ENCODE measurements at regions not wholly inside any gene's neighbourhood (a gene's known extent, or its start where the extent isn't known, plus 50 kb on each side); places are given as distances from the start of the nearest gene placed in this dataset.
A peak's percentile ranks its signal among the peaks of the same experiment; 100 is the strongest.

DNA sequence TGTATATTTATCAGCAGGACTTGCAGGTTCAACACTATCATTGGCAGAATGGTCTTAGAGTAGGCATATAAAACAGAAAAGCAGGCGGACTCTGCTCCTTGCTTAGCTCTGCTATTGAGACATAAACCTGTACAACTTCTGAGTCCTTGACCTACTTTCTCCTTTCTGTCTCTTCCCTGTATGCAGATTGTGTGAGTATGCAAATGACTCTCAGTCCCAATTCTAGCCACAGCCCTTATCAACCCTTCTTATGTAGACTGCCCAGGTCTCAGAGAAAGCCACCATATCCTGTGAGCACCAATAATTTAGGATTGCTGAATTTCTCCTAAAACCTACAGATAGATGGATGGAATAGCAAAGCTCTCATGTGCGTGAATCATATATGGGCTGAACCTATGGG is 367.6 kb upstream of the DDI1 start:
- DNase-seq: no peak

DNA sequence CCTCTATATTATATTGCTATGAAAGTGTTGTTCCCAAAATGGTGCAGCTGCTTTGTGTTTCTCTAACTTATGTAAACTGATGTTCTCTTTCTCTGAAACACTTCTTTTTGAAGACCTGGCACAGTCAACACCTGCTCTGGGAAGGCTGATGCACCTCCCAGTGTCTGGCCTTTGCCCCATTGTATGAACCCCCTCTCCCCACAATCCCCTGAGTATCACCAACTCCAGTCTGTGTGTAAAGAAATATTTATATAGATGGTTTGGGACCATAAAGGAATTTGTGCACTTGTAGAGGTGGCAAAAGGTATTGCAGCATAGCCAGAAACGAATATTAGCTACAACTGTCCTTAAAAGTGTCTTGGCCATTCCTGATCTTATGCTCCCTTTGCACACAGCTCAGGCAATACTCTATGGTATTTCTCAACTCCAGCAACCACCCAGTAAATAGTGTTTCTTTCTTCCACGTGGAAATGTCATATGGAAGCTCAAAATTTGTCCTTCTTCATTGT is 365.2 kb upstream of the DDI1 start:
- no peak for DNase-seq

DNA sequence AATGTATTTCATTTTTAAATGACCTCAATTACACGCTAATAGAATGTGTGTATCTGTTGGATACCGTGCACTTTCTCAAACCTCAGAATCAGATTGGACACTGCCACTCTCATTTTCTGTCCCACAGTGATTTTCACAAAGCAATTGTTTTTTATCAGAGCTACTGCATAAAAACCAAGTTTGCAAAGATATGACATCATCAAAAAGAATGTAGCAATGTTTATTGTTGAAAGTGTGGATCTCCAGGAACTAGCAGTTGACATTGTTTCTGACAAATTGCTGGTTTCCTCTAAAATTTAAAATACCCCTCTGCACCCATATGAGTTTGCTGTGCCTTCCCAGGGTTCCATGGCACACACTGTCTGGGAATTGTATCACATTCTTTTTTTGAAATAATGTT is 362.7 kb upstream of the DDI1 start:
- DNase-seq: no peak

DNA sequence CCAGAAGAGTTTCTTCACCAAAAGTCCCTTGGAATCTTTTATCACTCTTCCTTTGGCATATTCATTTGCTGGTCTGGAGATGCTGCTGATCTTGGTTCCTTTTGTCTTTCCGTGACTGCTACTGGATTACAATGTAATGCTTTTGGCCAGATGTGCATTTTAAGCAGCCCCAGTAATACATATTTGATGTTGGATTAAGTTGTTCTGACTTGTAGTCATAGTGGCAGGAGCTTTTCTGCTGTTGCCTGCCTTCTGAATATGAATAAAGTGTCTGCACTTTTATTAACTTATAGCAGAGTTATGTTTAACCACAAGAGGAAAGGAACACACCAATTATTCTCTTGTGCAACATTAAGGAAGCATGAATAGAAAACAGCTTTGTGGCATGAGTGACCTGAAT is 360.0 kb upstream of the DDI1 start:
- no peak for DNase-seq

DNA sequence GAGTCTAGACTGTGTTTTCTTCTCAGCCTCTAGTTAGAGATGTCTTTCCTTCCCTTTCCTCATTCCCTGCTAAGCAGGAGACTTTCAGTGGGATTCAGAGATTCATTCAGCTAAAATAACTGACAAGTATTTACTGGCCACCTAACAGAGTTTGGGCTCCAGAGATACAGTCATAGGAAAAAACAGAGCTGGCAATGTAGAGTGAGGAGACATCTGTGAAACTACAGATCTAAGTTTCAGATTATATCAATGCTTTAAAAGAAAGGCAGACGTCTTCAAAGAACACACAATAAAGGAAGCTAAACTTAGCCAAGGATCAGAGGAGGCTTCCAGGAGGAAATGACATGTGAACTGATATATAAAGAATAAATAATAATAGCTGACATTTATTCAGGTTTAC is 355.6 kb upstream of the DDI1 start:
- no peak for DNase-seq

DNA sequence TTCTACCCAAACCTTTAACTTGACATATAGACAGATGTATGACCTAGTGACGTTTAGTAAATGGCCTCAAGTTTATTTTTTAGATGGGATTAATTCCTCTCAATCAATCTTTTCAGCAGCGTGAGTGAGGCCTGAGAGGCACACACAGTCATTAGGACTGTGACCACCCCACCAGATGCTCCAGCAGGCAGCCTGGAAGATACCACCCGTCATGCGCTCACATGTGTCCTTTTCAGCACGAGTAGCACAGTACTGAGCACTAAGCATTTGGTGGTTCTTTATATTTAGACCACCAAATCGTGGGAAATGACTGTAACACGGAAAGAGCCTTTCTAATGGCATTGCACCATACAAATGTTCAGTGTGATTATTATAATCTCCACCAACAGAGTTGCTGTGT is 354.6 kb upstream of the DDI1 start:
- DNase-seq: no peak

DNA sequence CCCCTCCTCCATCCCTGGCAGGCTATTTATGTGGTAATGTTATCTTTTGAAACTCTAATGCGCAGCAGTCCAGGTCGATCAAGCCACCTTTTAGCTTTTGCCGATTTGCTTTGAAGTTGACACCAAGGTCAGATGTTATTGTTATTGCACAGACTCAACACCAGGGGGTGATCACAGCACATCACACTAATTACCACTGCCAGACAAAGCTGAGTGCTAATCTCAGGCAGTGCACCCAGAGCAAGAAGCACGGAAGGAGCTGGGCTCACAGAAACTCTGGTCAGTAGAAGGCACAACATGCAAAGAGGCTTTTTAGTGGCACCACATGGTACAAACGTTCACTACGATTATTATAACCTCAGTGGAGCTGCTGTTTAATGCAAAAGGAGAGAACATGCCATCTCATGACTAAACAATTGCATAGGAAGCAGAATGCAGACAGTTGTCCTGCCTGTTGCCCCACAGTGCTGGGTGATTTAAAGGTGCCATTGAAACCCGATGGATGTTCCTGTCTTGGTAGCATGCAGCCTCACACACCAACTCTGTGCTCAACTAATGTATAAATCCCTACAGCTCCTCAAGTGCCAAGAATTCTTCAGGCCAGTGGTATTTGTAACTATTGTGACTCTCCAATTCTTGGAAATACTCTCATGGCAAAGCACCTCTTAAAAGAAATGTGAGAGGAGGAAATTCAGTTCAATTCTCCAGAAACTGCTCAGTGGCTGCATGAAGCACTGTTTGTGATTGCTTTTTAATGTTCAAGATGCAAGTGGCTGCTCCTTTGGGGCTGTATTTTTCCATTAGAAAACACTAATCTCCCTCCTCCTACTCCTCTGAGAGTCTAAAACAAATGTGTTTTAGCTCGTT is 353.9 kb upstream of the DDI1 start:
- peak; percentile 47 for DNase-seq

DNA sequence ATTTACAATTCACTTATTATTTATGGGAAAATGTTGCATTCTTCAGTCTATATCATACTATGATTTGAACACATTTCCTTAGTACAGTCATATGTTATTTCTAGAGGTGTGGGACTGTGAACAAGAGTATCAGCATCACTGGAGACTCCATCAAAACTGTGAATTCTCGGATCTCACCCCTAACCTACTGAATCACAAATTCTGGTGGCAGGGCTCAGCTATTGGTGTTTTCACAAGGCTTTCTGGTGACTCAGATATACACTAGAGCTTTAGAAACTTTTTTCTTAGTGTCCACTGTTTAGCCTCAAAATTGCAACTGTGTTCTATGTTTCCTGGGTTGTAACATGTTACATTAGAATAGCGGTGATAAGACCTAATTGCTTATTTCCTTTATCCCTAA is 352.9 kb upstream of the DDI1 start:
- DNase-seq: no peak

DNA sequence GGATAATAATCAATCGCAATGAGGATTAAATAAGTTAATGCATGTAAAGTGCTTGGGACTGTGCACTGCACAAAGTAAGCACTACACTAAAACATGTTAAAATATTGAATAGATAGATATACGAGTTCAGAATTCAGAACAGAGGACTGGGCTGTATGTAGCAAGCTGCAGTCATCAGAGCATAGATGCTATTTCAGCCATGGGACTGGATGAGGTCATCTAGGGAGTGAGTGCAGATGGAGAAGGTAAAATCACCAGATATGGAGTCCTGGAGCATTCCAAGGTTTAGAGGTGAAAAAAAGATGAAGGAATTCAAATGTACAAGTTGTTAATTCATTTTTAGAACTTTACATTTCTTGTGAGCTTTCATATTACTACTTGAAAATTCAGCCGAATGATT is 347.5 kb upstream of the DDI1 start:
- no peak for DNase-seq

DNA sequence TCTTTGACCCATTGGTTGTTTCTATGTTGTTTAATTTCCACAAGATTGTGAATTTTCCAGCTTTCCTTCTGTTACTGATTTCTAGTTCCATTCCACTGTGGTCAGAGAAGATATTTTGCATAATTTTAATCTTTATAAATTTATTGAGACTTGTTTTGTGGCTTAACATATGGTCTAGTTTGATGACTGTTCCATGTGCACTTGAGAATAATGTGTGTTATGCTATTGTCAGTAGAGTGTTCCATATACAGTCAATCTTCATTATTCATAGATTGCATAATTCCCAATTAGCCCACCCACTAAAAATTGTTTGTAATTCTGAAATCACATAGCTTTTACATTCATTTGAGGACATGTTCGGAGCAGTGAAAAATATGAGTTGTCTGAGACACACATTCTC is 346.1 kb upstream of the DDI1 start:
- DNase-seq: no peak

DNA sequence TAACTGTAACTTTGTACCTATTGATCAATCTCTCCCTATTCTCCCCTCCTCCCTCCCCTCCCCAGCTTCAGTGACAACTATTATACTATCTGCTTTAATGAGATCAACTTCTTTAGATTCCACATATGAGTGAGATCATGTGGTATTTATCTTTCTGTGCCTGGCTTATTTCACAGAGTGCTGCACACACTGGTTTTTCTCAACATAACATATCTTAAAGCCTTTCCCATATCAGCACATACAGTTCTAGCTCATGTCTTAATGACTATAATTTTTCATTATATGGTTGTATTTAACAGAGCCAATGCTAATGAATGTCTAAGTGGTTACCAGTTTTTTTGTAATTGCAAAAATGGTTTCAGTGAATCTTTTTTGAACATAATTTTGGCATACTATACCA is 340.3 kb upstream of the DDI1 start:
- DNase-seq: no peak

DNA sequence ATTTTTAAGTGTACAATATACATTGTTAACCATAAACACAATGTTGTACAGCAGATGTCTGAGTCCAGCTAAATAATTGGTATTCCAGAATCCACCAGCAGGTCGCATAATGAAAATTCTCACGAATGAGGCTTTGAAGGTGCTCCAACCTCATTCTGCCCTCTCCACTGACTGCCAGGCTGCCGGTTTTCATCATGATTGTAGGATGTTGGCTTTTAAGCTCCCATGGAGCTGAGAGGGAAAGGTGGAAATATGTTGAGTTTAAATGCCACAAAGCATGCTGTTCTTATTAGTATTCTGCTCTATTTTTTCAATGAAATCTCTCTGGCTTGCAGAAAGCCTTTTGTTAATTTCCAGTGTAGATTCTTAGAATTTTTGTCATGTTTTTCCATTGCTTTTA is 337.2 kb upstream of the DDI1 start:
- DNase-seq: no peak

DNA sequence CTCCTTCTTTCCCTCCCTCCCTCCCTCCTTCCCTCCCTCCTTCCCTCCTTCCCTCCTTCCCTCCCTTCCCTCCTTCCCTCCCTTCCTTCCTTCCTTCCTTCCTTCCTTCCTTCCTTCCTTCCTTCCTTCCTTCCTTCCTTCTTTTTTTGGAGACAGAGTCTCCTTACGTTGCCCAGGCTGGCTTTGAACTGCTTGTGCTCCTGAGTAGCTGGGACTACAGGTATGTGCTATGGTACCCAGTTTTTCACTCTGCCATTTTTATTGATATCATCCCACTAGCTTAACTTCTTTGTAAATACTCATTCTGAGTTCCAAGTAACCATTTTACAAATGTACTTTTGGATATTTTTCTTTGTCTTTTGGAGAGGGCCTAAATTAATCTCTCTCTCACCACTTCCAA is 336.8 kb upstream of the DDI1 start:
- no peak for DNase-seq

DNA sequence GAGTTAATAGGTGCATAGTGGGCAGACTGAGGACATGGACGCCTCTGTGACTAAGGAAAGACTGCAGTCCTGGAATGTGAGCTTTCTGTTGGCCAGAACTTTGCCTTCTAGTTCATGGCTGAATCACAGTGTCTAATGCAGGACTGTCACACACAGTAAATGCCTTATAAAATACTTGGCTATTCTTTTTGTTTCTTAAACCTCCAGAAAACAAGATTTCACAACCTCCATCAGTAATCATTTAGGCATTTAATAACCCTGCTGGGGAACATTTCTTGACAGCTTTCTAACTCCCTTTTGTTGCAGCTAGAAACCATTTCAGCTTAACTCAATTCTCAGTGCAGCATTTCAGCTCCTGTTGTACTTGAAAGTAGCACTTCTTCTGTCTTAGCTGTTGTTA is 335.8 kb upstream of the DDI1 start:
- no peak for DNase-seq

DNA sequence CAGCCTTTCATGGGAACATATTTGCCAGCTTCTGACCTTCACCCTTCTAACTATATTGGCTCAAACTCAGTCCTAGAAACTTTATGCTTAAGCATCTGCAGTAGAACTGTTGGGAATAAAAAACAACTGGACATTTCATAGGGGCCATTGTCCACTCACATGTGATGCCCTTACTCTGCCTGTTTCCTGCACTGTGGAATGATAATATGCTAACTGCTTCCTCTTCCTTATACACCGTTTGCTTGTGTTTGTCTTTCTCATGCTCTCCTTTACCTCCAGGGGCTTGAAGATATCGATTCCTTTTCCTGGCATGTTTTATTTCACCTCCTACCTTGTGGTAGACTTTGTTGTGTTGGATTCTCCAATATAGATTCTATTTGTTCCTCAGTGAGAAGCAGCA is 333.0 kb upstream of the DDI1 start:
- no peak for DNase-seq

DNA sequence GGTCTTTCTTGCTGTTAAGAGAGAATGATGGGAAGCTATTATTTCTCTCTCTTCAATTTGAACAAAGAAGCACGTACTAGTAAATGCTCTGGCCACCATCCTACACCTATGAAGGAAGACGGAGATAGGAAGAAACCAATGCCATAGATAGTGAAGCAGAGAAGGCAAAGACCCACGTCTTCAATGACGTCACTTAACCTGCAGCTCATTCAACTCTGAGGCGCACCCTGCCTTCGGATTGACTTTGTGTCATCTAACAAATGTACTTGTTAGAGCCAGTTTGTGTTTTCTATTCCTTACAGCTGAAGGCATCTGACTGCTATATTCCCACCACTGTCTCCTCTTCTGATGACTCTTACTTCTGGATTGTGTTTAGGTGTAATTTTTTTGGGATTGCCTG is 332.5 kb upstream of the DDI1 start:
- DNase-seq: no peak

DNA sequence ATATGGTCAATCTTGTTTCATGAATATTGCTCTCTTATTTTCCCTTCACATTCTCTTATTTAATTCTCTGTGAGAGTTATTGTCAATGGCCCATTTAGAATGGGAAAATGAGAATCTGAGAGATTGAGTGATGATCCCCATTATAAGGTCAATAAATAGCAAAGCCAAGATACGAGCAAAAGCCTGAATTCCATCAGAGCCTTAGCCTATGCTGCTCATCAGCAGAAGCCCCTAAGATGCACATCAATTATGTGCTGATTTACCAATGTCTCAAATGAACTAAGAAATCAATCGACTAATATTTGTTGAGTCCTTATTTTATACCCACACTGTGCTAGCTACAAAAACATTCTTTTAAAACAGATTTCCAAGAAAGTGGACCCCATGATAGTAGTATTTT is 330.8 kb upstream of the DDI1 start:
- no peak for DNase-seq

DNA sequence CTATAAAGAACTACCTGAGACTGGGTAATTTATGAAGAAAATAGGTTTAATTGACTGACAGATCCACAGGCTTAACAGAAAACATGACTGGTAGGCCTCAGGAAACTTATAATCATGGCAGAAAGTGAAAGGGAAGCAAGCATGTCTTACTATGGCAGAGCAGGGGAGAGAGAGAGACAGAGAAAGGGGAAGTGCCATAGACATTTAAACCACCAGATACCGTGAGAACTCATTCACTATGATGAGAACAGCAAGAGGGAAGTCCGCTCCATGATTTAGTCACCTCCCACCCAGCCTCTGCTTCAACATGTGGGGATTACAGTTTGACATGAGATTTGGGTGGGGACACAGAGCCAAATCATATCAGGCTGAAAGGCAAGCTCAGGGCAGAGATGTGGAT is 327.1 kb upstream of the DDI1 start:
- no peak for DNase-seq

DNA sequence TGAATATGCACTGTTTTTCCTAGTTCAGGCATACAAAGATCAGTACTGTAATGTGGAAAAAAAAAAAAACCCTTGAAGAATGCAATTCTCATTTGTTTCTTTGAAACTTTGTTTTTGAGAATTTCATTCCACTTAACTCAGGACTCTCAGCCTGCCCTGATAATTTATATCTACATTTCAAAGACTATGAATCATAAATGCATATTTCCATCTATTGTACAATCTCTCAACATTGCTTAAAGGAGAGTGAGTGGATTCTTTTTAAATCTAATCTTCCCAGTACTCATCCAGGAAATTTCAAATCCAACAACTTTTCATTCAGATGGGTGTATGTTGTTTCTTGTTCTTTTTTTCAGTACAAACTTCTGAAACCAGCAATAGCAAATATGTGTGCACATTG is 322.2 kb upstream of the DDI1 start:
- DNase-seq: no peak

DNA sequence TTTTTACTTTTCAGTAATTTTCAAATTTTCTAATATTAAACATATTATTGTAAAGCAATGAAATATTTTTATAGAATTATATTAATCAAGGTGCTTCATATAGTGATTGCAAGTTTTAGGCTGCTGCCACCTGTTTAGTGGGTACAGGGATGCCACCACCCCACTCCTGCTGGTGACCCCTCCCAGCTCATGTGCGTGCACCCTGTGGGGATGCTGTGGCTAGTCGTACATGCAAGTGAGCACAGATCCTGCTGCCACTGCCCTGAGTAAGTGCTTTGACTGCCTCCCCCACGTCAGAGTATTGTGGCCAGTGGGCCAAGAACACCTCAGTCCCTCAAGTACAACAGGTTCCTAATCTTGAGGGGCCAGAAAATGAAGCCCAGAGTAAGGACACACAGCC is 320.1 kb upstream of the DDI1 start:
- DNase-seq: no peak

DNA sequence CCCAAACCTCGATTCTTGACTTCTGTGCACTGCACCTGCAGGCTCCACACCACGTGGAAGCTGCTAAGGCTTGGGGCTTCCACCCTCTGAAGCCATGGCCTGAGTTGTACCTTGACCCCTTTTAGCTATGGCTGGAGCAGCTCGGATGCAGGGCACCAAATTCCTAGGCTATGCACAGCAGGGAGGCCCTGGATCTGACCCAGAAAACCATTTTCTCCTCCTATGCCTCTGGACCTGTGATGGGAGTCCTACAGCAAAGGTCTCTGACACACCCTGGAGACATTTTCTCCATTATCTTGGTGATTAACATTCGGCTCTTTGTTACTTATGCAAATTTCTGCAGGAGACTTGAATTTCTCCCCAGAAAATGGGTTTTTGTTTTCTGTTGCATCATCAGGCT is 309.2 kb upstream of the DDI1 start:
- no peak for DNase-seq

DNA sequence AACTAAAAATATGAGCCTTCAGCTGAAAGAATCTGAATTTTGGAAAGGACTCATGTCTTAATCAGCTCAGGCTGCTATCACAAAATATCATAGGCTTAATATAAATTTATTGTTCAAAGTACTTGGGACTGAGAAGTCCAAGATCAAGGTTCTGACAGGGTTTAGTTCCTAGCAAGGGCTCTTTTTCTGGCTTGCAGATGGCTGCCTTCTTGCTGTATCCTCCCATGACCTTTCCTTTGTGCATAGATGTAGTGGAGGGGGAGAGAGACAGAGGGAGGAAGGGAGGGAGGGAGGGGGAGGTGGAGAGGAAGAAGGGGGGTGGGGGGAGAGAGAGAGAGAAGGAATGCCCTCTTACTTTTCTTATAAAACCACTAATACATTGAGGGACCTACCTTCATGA is 306.8 kb upstream of the DDI1 start:
- DNase-seq: no peak

DNA sequence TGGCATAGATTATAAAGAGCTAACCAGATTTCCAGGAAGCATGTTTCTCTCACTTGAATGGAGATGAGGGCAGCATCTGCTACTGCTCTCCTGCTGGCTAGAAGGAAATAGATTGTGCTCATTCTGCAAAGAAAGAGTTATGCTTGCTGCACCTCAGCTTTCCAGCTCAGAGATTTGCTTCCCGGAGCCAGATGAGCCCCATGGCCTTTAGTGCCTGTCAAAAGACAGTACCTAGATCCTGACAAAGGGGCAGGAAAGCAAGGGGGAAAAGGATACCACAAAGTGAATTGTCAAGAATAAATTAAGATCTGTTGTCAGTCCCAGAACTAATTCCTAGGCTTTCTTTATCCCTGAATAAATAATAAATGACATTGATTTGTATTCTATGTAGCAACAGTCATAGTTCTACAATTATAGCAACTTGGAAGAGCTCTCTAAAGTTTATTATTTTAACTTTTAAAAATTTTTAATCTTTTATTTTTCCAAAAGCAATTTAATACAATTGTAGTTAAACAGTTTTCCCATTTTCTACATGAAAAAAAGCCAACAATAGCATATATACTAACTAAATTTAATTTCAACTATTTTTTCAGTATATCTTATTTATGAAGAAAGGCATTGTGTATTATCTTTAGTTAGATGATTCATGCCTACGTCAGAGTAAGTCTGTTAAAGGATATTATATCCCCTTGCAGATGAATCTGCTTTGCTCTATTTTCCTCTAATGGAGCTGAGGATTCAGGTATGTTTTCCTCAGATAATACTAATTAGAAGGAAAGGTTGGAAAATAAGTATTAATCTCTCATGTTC is 306.1 kb upstream of the DDI1 start:
- DNase-seq: no peak

DNA sequence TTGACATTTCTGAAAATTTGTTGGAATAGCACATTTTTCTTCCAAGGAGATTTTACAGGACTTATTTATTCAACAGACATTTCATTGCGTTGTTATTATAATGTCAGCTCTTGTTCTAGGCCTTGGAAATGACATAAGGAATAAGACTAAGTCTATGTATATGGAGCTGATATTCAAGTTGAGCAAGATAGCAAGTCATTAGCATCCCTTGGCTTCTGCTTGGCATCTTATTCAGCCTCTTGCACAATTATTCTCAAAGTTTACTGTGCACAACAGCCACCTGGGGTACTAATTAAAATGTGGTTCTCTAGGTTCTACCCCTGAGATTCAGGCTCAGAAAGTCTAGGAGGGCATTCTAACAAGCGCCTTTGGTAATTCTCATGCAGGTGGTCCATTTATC is 304.8 kb upstream of the DDI1 start:
- no peak for DNase-seq
